Activated naive CD8-positive, alpha-beta T cell treated with anti-CD3 and anti-CD28 coated beads, Interleukin-2, amount 50 U/mL, for 24 hours (primary cell): ENCODE measurements at regions not wholly inside any gene's neighbourhood (a gene's known extent, or its start where the extent isn't known, plus 50 kb on each side); places are given as distances from the start of the nearest gene placed in this dataset.

Experiments used
- ATAC-seq: fragments of 150-1000 bp; cut with Tn5 transposase; one replicate; pipeline ENCODE4 v1.10.0; 2021
- DNase-seq: peaks from one replicate; pipeline ENCODE4 v3.0.0; 2021
- H3K27ac Mint-ChIP-seq: one replicate; pipeline ENCODE4 v1.8.0; 2021; ENCODE audit warnings: mild to moderate bottlenecking, mixed read lengths
- H3K27me3 Mint-ChIP-seq: one replicate; pipeline ENCODE4 v1.8.0; 2021; ENCODE audit warnings: mixed read lengths
- H3K36me3 Mint-ChIP-seq: one replicate; pipeline ENCODE4 v1.8.0; 2021; ENCODE audit warnings: low read depth, mixed read lengths
- H3K4me1 Mint-ChIP-seq: one replicate; pipeline ENCODE4 v1.8.0; 2021; ENCODE audit warnings: mixed read lengths
- H3K4me3 Mint-ChIP-seq: one replicate; pipeline ENCODE4 v1.8.0; 2021; ENCODE audit warnings: mild to moderate bottlenecking, moderate library complexity, mixed read lengths
- H3K9me3 Mint-ChIP-seq: one replicate; pipeline ENCODE4 v1.8.0; 2021; ENCODE audit warnings: mixed read lengths

GRCh38 chr7:81648716-81649115 lies 121.1 kb downstream of the HGF start:
- DNase-seq (no peak), ATAC-seq (no peak)
- Mint-ChIP-seq H3K27me3 (no peaks in the 10 kb centered on the region), H3K27ac (no peak overlapping the region), H3K4me3 (no peak overlapping the region), H3K36me3 (no peaks in the 10 kb centered on the region), H3K9me3 (peaks cover 24% of the 10 kb centered on the region), H3K4me1 (no peaks in the 10 kb centered on the region)

- ATAC-seq (no peak), DNase-seq (no peak)
- Mint-ChIP-seq H3K27me3 (no peaks in the 10 kb centered on the region), H3K4me3 (no peak overlapping the region), H3K4me1 (no peaks in the 10 kb centered on the region), H3K27ac (no peak overlapping the region), H3K36me3 (no peaks in the 10 kb centered on the region), H3K9me3 (peaks cover 5% of the 10 kb centered on the region)
Observed at GRCh38 chr7:81645435-81645834, 124.4 kb downstream of the HGF start.

DNA sequence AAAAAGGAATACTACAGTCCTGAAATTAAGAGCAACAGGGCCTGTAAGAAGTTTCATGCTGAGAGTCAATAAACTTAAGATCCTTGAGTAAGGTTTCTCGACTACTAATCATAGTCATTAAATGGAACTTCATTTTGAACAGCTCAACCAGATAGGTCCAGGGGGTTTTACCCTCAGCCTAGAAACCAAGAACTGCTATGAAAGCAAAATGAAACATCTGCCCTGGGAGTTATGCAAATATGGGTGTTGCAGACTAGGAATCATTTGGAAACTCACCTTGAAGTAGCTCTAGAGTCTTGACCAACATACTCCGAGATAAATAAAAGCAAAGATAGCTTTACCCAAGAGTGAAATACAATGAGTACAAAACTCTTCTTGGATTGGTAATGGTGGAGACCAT lies 128.0 kb downstream of the HGF start:
- Mint-ChIP-seq H3K27ac (no peak overlapping the region), H3K27me3 (no peaks in the 10 kb centered on the region), H3K4me1 (no peaks in the 10 kb centered on the region), H3K4me3 (no peak overlapping the region), H3K36me3 (no peaks in the 10 kb centered on the region), H3K9me3 (peaks cover 4% of the 10 kb centered on the region)
- DNase-seq, result no peak
- no peak for ATAC-seq

- Mint-ChIP-seq H3K27me3 (no peaks in the 10 kb centered on the region), H3K36me3 (no peaks in the 10 kb centered on the region), H3K27ac (no peak overlapping the region), H3K4me1 (no peaks in the 10 kb centered on the region), H3K4me3 (no peak overlapping the region), H3K9me3 (peaks cover 4% of the 10 kb centered on the region)
- DNase-seq, result no peak
- no peak for ATAC-seq
Observed at GRCh38 chr7:81638198-81638597, 131.6 kb downstream of the HGF start.

- ATAC-seq (no peak), DNase-seq (no peak)
- no peak overlapping the region for H3K4me3 Mint-ChIP-seq
- no peaks in the 10 kb centered on the region for H3K27me3 Mint-ChIP-seq
- H3K27ac Mint-ChIP-seq, result no peak overlapping the region
- H3K9me3 Mint-ChIP-seq, result peaks cover 4% of the 10 kb centered on the region
- no peaks in the 10 kb centered on the region for H3K4me1 Mint-ChIP-seq
- no peaks in the 10 kb centered on the region for H3K36me3 Mint-ChIP-seq
Observed at GRCh38 chr7:81637534-81637933, 132.3 kb downstream of the HGF start.

GRCh38 chr7:81632418-81632817 lies 137.4 kb downstream of the HGF start:
- no peak overlapping the region for H3K4me3 Mint-ChIP-seq
- no peaks in the 10 kb centered on the region for H3K9me3 Mint-ChIP-seq
- no peaks in the 10 kb centered on the region for H3K27me3 Mint-ChIP-seq
- H3K36me3 Mint-ChIP-seq, result no peaks in the 10 kb centered on the region
- no peak overlapping the region for H3K27ac Mint-ChIP-seq
- DNase-seq (no peak), ATAC-seq (no peak)
- H3K4me1 Mint-ChIP-seq, result no peaks in the 10 kb centered on the region

DNA sequence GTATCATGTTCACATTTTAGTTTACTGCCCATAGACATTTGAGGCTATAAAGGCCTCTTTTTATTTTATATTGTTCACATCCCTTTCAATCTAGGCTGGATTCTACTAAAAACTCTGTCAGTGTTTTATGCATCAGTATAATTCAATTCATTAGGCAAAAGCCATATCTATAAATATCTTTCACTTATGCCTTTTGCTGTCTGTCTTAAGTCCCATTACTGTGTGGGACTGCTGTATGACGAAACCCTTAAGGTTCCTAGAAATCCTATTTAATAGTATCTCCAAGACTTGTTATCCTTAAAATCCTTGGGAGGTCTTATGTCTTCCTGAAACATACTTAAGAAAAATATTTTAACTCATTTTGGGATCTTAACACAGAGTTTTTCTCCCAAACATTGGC lies 139.2 kb downstream of the HGF start:
- DNase-seq (no peak), ATAC-seq (no peak)
- Mint-ChIP-seq H3K36me3 (no peaks in the 10 kb centered on the region), H3K4me1 (no peaks in the 10 kb centered on the region), H3K9me3 (no peaks in the 10 kb centered on the region), H3K27me3 (no peaks in the 10 kb centered on the region), H3K4me3 (no peak overlapping the region), H3K27ac (no peak overlapping the region)

- no peak for DNase-seq
- no peak overlapping the region for H3K4me3 Mint-ChIP-seq
- no peaks in the 10 kb centered on the region for H3K4me1 Mint-ChIP-seq
- no peaks in the 10 kb centered on the region for H3K9me3 Mint-ChIP-seq
- H3K27me3 Mint-ChIP-seq, result no peaks in the 10 kb centered on the region
- ATAC-seq, result no peak
- no peak overlapping the region for H3K27ac Mint-ChIP-seq
- H3K36me3 Mint-ChIP-seq, result no peaks in the 10 kb centered on the region
Observed at GRCh38 chr7:81629702-81630101, 140.1 kb downstream of the HGF start.

DNA sequence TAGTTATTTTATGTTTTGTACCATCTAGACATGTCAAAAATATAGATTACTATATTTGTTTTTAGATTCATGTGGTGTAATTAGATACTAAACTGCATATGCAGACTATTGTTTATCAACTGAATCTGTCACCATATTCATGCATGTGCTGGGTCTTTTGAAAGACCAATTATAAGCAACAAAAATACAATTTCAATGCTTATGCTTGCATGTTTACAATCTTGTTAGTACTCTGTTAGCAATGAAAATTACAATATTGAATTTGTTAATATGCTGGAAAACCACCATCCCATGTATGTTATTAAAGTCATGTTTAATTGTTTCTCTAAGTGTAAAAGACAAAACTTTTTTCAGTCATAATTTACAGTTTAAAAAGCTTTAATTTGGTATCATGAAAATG lies 140.9 kb downstream of the HGF start:
- no peak overlapping the region for H3K27ac Mint-ChIP-seq
- H3K4me3 Mint-ChIP-seq, result no peak overlapping the region
- H3K27me3 Mint-ChIP-seq, result no peaks in the 10 kb centered on the region
- no peak for DNase-seq
- H3K36me3 Mint-ChIP-seq, result no peaks in the 10 kb centered on the region
- no peak for ATAC-seq
- H3K4me1 Mint-ChIP-seq, result no peaks in the 10 kb centered on the region
- H3K9me3 Mint-ChIP-seq, result no peaks in the 10 kb centered on the region

GRCh38 chr7:81627536-81628287 lies 142.1 kb downstream of the HGF start:
- H3K27me3 Mint-ChIP-seq, result no peaks in the 10 kb centered on the region
- H3K9me3 Mint-ChIP-seq, result no peaks in the 10 kb centered on the region
- DNase-seq, result no peak
- no peak overlapping the region for H3K27ac Mint-ChIP-seq
- no peaks in the 10 kb centered on the region for H3K36me3 Mint-ChIP-seq
- no peak overlapping the region for H3K4me3 Mint-ChIP-seq
- no peaks in the 10 kb centered on the region for H3K4me1 Mint-ChIP-seq
- ATAC-seq, result no peak

- H3K9me3 Mint-ChIP-seq, result peaks cover 4% of the 10 kb centered on the region
- DNase-seq (no peak), ATAC-seq (no peak)
- no peaks in the 10 kb centered on the region for H3K4me1 Mint-ChIP-seq
- no peak overlapping the region for H3K4me3 Mint-ChIP-seq
- H3K27ac Mint-ChIP-seq, result no peak overlapping the region
- no peaks in the 10 kb centered on the region for H3K36me3 Mint-ChIP-seq
- no peaks in the 10 kb centered on the region for H3K27me3 Mint-ChIP-seq
Observed at GRCh38 chr7:81626008-81626407, 143.8 kb downstream of the HGF start.

GRCh38 chr7:81624650-81625631 lies 144.9 kb downstream of the HGF start:
- no peak for ATAC-seq
- no peaks in the 10 kb centered on the region for H3K4me1 Mint-ChIP-seq
- H3K27me3 Mint-ChIP-seq, result no peaks in the 10 kb centered on the region
- no peak overlapping the region for H3K4me3 Mint-ChIP-seq
- no peak for DNase-seq
- no peak overlapping the region for H3K27ac Mint-ChIP-seq
- no peaks in the 10 kb centered on the region for H3K36me3 Mint-ChIP-seq
- peaks cover 4% of the 10 kb centered on the region for H3K9me3 Mint-ChIP-seq

DNA sequence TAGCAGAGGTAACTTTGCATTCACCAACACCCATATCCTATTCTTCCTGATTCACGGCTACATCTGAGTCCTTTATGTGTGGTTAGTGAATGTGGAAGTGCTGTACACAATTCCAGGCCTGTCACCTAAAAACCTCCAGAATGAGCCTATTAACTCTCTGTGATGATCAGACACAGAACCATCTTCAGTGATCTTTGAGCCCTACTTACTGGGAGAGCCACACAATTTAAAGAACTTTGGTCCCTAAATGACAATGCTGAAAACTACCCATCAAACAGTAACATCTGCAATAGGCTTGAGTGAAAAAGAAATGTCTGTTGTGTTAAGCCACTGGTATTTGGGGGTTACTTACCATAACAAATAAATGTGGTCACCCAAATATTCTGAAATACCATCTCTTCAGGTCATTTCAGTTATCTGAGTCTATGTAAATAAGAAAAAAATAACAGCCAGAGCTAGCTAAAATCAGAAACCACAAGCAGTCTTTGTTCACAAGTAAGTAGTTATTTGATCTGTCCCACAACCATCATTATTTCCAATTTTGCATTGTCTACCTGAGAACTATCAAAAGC lies 145.7 kb downstream of the HGF start:
- Mint-ChIP-seq H3K4me3 (no peak overlapping the region), H3K27me3 (no peaks in the 10 kb centered on the region), H3K27ac (no peak overlapping the region), H3K36me3 (no peaks in the 10 kb centered on the region), H3K9me3 (peaks cover 4% of the 10 kb centered on the region), H3K4me1 (no peaks in the 10 kb centered on the region)
- DNase-seq (no peak), ATAC-seq (no peak)

GRCh38 chr7:81623251-81623855 lies 146.5 kb downstream of the HGF start:
- Mint-ChIP-seq H3K27me3 (no peaks in the 10 kb centered on the region), H3K27ac (no peak overlapping the region), H3K4me1 (no peaks in the 10 kb centered on the region), H3K4me3 (no peak overlapping the region), H3K9me3 (peaks cover 4% of the 10 kb centered on the region), H3K36me3 (no peaks in the 10 kb centered on the region)
- DNase-seq (no peak), ATAC-seq (no peak)
